T-helper 2 cell (primary cell): ENCODE measurements at regions not wholly inside any gene's neighbourhood (a gene's known extent, or its start where the extent isn't known, plus 50 kb on each side); places are given as distances from the start of the nearest gene placed in this dataset.
"Not testable (repeated sequence)": the region's sequence is repeated elsewhere in the genome, so short reads cannot be mapped to it uniquely, and the experiment has no call there.

Source experiments
- DNase-seq, 5 experiments: peaks; one replicate each; pipeline versions ENCODE4 v3.0.0 to v3.0.0-alpha.2; 2012 to 2022

DNA sequence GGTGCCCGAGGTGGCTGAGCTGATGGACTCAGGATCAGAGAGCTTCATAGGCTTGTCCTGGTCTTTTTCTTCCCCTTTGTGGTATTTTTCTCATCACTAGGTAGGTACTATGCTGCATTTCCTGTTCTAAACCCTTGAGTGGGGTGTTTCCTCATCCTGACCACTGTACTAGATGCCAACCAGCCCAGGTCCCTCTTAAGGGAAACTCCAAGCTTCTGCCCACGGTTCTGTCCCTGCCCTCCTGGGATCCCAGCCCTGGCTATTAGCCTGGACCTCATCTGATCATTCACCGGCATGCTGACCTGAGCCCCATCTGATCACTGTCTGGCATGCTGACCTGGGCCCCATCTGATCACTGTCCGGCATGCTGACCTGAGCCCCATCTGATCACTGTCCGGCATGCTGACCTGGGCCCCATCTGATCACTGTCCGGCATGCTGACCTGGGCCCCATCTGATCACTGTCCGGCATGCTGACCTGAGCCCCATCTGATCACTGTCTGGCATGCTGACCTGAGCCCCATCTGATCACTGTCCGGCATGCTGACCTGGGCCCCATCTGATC, 207.6 kb downstream of the NDUFA10 start:
- DNase-seq = not testable (repeated sequence)

DNA sequence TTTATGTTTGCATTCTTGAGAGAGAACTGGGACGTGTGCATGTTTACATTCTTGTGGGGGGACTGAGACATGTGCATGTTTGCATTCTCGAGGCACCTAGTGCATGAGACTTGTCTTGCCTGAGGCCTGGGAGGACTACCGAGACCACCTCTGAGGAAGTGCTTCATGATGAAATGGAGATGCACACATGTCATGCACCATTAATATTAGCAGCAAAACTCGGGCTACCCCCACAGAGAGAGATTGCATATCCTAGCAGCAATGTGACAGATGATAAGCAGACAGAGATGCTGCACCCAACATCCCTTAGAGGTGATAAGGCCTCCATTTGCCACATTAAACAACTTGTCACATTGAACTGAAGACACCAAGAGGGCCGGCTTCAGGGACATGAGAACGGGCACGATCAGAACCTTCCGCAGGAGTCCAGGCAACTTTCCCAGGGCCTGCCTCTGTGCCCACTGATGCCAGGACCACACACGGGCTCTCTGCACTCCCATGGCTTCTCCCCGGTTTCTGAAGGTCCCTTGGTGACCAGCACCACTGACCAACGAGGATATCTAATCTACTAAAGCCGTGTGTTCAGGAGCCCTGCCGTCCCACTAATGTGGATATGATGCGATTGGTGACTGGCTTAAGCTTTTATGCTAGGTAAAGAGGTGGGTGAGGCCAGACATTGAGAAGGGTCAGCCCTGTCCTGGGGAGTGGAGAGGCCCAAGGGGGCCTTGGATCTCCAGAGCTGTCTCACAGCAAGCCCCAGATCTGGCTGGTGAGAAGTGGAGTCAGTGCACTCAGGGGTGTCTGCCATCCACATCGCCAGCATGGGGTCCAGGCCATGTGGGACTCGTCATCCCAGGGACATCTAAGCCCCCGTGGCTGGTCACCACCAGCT, 208.3 kb downstream of the NDUFA10 start:
- DNase-seq = no peak

DNA sequence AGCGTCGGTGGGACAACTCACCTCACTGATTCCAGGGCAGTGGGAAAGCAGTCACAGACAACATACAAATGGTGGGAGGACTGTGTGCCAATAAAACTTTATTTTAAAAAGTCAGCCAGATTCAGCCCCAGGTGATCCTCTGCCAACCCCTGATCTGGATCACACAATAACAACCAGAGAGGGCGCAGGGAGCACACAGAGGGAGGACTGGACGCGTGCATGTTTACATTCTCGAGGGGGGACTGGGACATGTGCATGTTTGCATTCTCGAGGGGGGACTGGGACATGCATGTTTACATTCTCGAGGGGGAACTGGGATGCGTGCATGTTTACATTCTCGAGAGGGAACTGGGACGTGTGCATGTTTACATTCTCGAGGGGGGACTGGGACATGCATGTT, 209.5 kb downstream of the NDUFA10 start:
- no peak for DNase-seq

DNA sequence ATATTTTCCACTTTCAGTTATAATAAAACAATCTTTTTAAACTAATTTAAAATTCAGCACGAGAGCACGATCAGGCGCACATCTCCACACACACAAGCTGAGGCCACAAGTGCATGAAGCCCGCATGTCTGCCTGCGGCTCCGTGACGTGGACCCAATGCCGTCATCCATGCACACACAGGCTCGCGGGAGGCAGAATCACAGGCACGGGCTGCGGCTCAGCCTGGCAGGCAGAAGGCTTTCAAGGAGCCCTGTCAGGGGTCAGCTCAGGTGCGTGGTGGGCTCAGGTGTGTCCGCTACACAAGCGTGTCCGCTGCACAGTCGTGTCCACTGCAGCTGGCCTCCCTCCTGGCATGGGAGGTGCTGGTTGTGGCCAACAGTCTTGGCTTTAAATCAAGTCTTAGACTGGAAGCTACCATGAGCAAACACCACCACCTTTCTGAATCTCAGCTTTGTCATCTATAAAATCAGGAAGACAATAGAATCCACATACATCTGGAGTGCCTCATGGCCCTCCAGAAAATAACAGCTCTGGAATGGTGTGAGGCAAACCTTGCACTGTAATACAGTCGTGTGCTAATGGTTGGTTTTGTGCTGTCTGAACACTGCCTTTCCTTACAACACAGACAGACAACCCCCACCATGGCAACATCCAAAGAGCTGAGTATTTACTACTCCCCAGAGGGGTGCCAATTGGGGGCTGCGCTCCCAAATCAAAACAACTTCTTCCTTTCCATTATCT, 210.1 kb downstream of the NDUFA10 start:
- DNase-seq = no peak

DNA sequence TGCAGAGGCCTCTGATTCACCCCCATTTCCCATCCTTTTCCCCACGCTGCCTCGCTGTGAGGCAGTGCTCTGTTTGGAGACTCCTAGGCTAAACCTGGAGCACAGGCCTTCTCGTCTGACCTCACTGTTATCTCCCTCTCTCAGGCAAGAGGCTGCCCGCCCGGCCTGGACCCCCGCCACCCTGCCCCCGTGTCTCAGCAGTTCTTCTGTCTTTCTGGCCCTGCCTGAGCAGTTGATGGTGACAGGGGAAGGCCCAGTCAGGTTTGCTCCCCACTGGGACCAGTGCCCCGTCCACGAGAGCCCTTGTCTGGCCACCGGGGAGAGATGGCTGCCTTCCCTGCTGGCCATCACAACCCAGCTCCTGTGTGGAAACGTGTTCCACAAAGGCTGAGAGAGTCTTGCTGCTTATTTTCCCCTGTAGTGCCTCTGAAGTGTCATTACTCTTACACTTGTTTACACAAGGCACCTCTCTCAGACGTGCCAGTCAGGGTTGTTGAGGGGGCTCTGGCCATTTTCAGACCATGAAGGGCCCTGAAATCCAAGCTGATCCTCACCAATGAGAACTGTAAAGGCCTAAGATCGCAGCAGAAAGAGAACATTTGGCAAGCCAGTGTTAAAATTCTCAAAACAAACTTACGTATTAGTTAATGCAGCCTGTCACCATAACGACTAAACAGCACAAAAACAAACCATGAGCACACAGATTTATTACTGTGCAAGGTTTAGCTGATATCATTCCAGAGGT, 210.9 kb downstream of the NDUFA10 start:
- DNase-seq = no peak

DNA sequence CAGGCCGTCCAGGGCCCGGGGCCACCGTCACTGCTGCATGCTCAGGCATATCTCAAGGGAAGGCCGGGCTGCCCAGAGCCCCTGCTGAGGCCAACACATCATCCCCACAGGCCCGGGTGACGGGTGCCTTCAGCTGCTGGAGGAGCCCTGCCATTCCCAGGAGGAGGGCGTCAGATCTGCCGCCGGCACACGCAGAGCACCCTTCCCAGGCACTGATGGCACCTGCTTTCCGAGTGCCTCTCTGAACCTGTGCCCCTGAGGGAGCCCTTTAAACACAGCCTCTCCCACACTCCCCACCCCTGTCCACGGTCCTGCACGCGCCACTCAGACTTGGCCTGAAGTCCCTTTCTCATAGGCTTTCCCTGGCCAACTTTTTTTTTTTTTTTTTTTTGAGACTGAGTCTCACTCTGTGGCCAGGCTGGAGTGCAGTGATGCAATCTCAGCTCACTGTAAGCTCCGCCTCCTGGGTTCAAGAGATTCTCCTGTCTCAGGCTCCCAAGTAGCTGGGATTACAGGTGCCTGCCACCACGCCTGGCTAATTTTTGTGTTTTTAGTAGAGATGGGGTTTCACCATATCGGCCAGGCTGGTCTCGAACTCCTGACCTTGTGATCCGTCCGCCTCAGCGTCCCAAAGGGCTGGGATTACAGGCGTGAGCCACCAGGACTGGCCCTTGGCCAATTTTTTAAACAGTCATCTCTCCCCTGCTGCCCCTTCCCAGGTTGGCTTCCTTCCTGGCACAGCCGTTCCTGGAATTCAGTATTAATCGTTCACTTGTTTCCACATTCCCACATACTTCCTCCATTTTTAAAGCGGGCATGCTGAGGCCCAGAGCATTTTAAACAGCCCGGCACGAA, 211.7 kb downstream of the NDUFA10 start:
- no peak for DNase-seq

DNA sequence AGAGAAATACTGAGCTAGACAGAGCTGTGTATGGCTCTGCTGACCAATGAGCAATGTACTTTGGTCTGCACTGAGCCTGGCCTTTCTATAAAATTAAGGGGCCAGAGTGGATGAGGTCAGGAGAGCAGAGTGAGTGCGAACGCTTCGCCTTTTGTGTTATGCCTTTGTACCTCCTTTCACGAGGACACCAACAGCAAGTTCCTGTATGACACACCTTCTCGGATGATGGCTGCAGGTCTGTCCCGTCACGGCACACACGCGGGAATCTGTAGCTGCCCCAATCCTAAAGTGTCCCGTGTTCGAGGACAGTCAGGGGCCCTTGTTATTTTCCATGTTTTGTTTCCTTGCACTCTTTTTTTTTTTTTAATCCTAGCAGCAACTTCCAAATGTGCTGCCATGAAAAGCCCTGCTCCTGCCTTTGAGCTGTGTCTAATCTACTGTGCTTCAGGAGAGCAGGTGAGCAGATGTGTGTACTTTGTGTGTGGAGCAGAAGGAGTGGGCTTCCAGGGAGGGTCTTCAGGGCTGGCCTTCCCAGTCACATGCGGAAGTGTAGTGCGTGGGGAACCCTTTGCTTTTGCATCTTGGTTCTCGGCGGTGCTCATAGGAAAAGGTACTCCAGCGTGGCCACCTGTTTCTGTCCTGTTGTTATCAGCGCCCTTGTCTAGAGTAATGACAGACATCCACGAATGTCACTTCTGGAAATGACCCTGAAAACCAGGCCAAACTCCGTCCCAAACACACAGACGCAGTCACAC, 213.2 kb downstream of the NDUFA10 start:
- no peak for DNase-seq

DNA sequence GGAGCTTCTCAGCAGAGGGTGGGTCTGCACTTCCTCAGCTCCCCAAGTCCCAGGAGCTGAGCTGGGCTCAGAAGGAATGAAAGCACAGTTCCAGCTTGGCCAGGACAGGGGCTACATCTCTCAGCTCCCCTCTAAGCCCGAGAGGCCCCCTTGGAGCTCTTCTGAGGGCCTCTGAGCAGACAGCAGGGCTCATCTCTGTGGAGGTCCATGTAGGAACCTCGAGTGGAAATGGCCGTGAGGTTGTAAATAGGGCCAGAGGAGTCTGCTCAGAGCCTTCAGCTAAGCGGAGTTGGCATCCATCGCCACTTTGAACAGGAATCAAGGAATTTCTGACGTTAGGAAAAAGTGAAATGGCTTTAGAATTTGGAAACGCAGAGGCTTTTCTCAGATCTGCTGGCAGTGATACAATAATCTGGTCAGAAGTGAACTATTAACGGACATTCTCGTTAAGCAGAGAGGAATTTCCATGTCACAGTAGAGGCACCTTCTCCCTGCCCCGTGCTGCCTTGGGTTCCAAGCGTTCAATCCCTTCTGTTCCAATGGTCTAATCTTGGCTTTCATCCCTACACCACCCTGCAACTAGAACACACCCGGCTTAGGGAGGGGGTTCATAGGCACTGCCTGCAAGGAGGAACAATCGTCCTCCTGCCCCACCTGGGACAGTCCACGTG, 213.9 kb downstream of the NDUFA10 start:
- no peak for DNase-seq

DNA sequence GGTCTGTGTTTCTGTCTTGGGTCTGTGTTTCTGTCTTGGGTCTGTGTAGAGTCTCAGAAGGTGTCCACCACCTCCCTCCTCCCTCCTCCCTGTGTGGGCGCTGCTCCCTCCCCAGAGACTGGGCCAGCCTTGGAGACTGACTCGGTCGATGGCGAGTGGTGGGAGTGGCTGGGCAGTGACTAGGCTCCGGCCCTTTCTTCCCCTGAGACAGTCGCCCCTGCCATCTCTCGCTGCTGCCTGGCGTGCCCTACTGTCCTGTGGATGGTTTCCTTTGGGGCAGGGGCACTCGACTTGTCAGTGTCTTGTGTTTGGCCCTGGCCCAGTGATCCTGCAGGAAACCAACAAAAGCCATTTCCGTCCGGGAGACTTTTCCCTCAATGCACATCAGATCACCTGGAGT, 215.8 kb downstream of the NDUFA10 start:
- no peak for DNase-seq

DNA sequence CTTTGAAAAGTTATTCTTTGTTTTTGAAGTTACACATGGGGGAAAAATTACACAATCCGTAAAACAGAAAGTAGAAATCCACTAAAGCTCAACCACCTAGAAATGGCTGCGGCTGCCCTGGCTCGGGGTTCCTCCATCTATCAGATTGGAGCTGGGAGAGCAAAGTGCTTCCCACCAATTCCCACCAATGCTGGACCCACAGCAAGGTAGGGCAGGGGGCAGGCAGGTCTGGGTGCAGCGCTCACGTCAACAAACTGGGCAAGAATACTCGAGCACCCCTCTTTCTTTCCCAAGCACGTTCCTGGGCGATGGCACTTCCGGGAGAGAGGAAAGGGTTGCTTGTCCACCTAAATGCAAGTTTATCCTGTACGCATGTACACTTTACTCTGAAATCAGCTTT, 217.6 kb downstream of the NDUFA10 start:
- DNase-seq = no peak

DNA sequence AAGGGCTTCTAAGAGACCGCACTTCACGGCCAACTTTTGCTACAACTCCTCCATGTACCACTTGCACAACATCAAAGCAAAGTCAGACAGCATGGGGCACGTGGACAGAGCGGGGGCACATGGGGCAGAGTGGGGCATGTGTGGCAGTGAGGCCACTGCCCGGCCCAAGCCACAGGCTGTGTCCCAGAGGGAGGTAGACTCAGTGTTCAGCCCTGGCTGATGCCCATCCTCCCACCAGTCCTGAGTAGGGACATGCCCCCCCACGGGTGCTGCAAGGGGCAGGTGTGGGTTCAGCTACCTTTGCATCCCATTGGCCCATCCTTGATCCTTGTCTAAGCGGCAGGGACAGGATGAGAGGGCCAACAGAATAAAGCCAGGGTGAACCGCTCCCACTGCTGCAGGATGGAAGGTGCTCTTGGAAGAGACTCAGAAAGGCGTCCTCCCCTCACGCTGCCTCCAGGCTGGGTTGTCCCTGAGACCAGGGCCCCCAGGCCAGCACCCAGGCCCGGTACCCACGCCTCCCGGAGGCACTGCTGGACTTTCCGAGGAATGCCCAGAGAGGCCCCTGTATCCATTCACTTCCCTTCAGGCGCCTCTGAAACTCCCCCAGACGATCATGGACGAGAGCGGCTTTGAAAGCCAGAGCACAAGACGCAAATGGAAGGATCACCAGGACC, 218.2 kb downstream of the NDUFA10 start:
- no peak for DNase-seq

DNA sequence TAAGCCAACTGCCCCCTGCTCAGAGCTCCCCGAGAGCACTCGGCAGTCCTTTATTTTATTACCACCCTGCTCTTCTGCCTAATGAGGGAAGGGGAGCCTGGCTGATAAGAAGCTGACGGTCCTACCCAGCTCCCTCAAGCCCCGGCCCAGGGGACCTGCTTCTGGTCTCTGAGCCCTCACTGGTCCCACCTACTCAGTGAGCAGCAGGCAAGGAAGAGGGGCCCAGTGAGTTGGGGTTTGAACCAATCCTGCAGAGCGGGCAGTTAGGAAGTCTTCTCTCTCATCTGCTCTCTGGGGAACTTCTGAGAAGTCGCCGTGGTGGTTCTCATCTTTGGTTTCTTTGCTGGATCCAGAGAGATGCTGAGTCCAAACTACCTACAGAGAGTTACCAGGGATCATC, 218.9 kb downstream of the NDUFA10 start:
- no peak for DNase-seq

DNA sequence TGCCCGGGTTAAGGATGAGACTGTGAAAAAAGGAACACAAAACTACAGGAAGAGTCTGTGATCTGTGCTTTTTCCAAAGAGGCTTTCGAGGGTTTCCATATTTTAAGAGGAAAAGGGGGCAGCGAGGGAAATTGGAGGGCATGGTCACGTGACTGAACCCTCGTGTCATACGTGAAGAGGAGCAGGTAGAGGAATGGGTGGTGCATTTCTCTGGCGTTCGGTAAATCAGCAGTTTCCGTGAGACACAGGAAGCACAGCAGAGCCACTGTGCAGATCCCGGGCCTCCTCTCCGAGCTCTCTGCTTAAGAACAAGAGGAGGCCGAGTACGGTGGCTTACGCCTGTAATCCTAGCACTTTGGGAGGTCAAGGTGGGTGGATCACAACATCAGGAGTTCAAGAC, 219.7 kb downstream of the NDUFA10 start:
- DNase-seq = no peak

DNA sequence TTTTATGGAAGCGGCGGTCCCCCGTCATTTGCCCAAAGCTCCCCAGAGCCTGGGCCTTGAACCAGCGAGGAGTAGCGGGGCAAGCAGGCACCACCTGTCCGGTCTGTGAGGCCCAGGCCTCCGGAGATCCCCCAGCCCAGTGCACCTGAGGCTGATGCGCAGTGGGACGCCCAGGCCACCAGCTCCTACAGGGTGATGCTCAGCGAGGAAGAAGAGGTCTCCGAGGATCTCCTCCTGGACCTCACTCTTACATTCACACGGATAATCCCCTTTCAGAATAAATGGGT, 220.2 kb downstream of the NDUFA10 start:
- no peak for DNase-seq

DNA sequence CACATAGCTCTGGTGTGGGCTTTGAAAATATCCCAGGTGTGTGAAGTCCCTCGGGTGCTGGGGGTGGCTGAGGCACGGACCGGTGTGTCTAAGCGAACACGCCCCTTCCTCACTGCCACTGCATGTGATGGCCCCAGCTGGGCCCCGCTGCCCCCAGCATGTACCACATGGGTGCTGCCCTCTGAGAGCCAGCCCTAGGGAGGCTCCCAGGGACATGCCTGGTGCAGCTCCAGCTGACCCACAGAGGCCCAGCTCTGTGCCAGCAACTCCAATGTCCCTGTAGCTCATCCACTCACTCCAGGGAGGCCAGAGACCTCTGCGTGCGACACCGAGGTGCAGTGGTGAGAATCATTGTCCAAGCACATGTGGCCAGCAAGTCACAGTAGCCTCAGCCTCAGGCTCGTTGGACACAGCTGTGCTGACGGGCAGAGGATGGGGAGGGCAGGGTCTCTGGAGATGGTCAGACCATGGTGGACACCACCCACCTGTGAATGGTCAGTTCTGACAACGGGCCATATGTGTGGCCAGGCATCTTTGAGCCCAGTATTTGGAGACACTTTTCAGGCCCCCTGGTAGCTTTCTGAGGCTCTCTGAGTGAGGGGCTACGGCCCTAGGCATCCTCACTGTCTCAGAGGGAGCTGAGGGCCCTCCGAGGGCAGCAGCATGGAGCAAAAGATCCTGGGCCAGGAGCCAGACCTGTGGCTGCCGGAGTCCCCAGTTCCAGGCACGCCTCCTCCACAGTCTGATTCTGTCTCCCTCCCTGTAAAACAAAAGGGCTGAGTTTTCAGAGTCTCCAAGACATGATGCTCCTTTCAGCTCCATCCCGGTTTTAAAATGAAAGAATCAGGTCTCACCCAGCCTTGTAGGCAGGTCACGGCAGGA, 220.7 kb downstream of the NDUFA10 start:
- no peak for DNase-seq

DNA sequence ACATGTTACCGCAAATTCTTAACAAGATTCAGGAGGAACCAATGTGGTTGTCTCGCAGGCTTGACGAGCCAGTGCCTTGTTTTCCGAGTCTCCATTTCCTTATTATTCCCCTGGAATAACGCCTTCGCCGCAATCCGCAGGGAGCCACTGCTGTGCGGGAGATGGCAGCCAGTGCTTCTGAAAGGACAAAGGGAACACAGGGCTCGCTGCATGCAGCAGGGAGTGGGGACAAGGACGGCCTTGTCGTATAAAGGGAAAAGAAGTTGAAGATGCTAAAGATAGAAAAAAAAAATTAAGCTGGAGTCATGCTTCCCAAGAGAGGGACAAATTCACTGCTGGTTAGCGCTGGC, 221.4 kb downstream of the NDUFA10 start:
- DNase-seq = no peak

DNA sequence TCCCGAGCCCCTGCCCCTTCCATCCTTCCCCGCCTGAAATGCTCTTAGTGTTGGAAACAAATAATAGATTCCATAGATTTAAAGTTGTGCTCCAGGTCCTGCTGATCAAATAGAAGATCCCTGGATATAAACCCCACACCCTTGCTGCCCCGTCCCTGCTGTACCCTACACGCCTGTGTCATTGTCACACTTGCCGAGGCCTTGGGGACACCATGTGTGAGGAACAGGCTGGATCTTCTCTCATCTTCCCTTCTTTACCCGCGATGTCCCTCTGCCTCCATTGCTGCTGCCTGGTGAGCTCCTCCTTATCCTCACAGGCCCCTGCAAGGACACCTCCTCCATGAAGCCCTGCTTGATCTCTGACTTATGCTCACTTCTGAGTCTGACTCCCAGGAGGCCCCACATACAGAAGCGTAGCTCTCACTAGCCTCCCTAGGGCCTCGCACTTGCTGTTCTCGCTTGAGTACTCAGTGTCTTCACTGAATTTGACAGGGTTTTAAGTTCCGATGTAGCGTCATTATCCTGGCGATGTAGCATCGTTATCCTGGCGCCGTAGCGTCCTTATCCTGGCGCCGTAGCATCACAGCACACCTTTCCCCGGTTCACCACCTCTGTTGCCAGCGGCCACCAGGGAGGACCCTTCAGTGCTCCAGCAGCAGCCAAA, 221.9 kb downstream of the NDUFA10 start:
- no peak for DNase-seq

DNA sequence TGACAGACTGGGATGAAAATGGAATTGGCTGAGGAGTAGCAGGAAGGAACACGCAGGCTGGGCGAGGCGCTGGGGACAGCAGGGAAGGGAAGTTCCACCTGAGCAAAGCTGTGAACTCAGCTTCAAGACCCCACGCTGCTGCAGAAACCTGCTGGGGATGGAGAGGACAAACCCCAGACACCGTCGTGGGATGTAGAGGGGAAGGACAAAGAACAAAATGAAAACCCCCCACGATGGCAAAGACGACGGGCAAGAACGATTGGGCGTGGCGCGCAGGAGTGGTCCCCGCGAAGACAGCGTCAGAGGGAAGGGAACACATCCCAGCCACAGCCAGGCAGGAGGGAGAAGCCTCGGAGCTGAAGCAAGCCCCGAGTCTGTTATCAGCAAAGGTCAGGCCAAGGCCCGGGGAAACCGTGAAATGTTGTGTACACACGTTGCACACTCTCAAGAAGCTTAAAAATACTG, 222.9 kb downstream of the NDUFA10 start:
- no peak for DNase-seq
